IPS-18c (cell line): ENCODE measurements at regions not wholly inside any gene's neighbourhood (a gene's known extent, or its start where the extent isn't known, plus 50 kb on each side); places are given as distances from the start of the nearest gene placed in this dataset.

Experiments used
- H3K4me3 ChIP-seq: 2 replicates; pipeline ENCODE4 v1.7.0; 2013; ENCODE audit warnings: low read depth, mild to moderate bottlenecking, low read length, moderate library complexity; ENCODE audit not compliant: insufficient read depth
- H3K9me3 ChIP-seq: one replicate; pipeline ENCODE4 v1.6.1; 2013; ENCODE audit warnings: mild to moderate bottlenecking, low read length, moderate library complexity; ENCODE audit not compliant: control insufficient read depth, insufficient read depth

- Histone ChIP-seq H3K4me3 (no peak overlapping the region), H3K9me3 (no peaks in the 10 kb centered on the region)
Observed at GRCh38 chrX:36436361-36436760, 516.8 kb downstream of the CFAP47 start.

- Histone ChIP-seq H3K9me3 (no peaks in the 10 kb centered on the region), H3K4me3 (no peak overlapping the region)
Observed at GRCh38 chrX:36443007-36443406, 523.5 kb downstream of the CFAP47 start.

- Histone ChIP-seq H3K4me3 (no peak overlapping the region), H3K9me3 (peaks cover 5% of the 10 kb centered on the region)
Observed at GRCh38 chrX:36445566-36445965, 526.0 kb downstream of the CFAP47 start.

- Histone ChIP-seq H3K9me3 (no peaks in the 10 kb centered on the region), H3K4me3 (no peak overlapping the region)
Observed at GRCh38 chrX:36462142-36462541, 542.6 kb downstream of the CFAP47 start.

GRCh38 chrX:36480441-36480990, 527.6 kb upstream of the FAM47C start:
- Histone ChIP-seq H3K4me3 (no peak overlapping the region), H3K9me3 (no peaks in the 10 kb centered on the region)

DNA sequence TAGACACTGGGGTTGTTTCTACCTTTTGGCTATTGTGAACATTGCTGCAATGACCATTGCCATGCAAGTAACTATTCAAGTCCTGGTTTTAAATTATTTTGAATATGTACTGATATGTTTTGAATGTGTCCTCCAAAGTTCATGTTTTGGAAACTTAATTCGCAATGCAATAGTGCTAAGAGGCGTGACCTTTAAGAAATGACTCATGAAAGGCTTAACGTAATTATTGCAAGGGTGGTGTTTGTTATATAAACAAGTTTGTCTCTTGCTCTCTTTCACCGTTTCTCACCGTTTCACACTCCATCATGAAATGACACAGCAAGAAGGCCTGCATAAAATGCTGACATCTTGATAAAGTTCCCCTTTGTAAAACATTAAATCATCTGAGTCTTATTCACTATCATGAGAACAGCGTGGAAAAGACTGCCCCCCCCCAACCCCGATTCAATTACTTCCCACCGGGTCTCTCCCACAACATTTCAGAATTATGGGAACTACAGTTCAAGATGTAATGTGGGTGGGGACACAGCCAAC, 506.9 kb upstream of the FAM47C start:
- no peaks in the 10 kb centered on the region for H3K9me3 ChIP-seq
- H3K4me3 ChIP-seq: no peak overlapping the region

- Histone ChIP-seq H3K4me3 (no peak overlapping the region), H3K9me3 (peaks cover 4% of the 10 kb centered on the region)
Observed at GRCh38 chrX:36504625-36505024, 503.5 kb upstream of the FAM47C start.

- H3K4me3 ChIP-seq: no peak overlapping the region
Observed at GRCh38 chrX:36508042-36508441, 500.1 kb upstream of the FAM47C start.

GRCh38 chrX:36510736-36511135, 497.4 kb upstream of the FAM47C start:
- peaks cover 4% of the 10 kb centered on the region for H3K9me3 ChIP-seq
- no peak overlapping the region for H3K4me3 ChIP-seq

More at GRCh38 chrX:36508042-36508441, 500.1 kb upstream of the FAM47C start:
- H3K9me3 ChIP-seq: peaks cover 4% of the 10 kb centered on the region

GRCh38 chrX:36528661-36529060, 479.5 kb upstream of the FAM47C start:
- H3K4me3 ChIP-seq: no peak overlapping the region
- no peaks in the 10 kb centered on the region for H3K9me3 ChIP-seq

- no peaks in the 10 kb centered on the region for H3K9me3 ChIP-seq
- no peak overlapping the region for H3K4me3 ChIP-seq
Observed at GRCh38 chrX:36534900-36535299, 473.3 kb upstream of the FAM47C start.

DNA sequence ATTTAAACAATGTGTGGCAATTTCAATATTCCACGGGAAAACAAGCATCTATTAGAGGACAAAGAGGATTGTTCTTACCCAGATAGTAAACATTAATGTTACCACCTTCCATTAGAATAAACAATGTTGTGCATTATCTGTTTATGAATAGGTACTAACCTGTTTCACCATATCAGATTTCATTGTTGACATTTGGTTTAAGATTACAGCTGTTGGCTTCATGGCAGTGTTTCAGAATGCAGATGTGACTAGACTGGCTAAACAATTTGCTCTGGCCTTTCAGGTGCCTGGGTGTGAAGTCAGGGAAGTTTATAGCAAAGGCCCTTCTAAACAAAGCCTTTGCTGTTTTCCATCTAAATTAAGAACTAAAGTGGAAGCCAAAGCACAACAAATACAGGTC, 464.7 kb upstream of the FAM47C start:
- no peak overlapping the region for H3K4me3 ChIP-seq
- H3K9me3 ChIP-seq: no peaks in the 10 kb centered on the region

DNA sequence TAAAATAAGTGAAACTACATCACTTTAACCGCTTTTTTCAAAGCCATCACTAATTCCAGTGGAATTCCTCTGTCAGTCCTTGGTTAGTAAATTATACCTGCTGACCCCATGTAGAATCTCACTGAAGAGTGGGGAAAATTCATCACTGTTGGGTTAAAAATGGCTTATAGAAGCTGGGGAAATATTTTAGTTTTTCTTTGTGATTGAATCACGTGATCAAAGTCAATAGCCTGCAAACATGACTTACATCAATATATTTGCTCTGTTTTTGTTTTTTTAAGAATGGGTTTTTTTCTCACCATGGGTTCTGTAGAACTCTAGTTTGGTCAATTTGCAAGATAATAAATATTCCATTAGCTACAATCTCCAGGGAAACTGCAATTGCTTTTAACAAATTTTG, 445.2 kb upstream of the FAM47C start:
- Histone ChIP-seq H3K4me3 (no peak overlapping the region), H3K9me3 (no peaks in the 10 kb centered on the region)

DNA sequence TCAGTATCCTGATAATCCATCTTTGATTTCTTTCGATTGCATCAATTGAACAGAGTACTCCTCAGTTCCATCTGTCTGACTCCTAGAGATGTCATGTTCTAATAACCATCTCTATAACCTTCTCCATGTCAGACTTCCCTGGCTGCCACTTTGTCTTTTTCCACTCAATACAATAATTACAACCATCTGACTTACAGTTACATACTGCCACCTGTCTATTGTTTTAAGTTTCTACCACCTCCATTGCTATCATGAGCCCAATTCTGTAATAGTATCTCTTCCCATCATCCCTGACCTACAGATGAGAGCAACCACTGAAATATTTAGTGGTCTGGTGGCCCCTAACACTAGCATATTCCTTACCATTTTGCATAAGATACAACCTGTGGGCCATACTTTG, 439.2 kb upstream of the FAM47C start:
- Histone ChIP-seq H3K9me3 (no peaks in the 10 kb centered on the region), H3K4me3 (no peak overlapping the region)

GRCh38 chrX:36573720-36574119, 434.4 kb upstream of the FAM47C start:
- no peaks in the 10 kb centered on the region for H3K9me3 ChIP-seq
- H3K4me3 ChIP-seq: no peak overlapping the region

GRCh38 chrX:36575670-36576069, 432.5 kb upstream of the FAM47C start:
- Histone ChIP-seq H3K9me3 (no peaks in the 10 kb centered on the region), H3K4me3 (no peak overlapping the region)

GRCh38 chrX:36577006-36577405, 431.2 kb upstream of the FAM47C start:
- Histone ChIP-seq H3K9me3 (no peaks in the 10 kb centered on the region), H3K4me3 (no peak overlapping the region)

- H3K4me3 ChIP-seq: no peak overlapping the region
Observed at GRCh38 chrX:36581030-36581429, 427.1 kb upstream of the FAM47C start.

GRCh38 chrX:36583674-36584073, 424.5 kb upstream of the FAM47C start:
- no peak overlapping the region for H3K4me3 ChIP-seq
- no peaks in the 10 kb centered on the region for H3K9me3 ChIP-seq

More at GRCh38 chrX:36581030-36581429, 427.1 kb upstream of the FAM47C start:
- H3K9me3 ChIP-seq: no peaks in the 10 kb centered on the region
